ENCODE measurements at regions not wholly inside any gene's neighbourhood (a gene's known extent, or its start where the extent isn't known, plus 50 kb on each side); places are given as distances from the start of the nearest gene placed in this dataset.

DNA sequence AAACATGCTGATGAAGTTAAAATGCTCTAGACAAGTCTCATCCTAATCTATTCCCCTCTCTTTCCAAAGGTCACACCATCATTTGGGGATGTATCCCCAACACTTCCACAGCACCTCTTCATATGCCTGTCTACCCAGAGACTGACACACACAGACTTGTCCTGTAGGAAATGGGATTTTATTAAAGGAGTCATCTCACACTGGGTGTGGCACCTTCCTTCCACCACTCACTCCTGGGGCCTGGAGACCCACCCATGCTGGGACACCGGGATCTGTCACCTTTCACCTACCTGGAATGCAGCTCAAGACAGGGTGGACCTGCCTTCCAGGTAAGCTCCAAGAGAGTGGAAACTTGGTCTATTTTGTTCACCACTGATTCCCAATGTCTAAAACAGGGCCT, 99.4 kb upstream of the HAND1 start:
- no peak overlapping the region for H3K9ac ChIP-seq (replicated peaks in 1 of 4; ENCODE audit: extremely low read depth in 1 of 4, low read depth in 3 of 4, low read length in 3 of 4)
- H3K36me3 ChIP-seq (ENCODE audit: control insufficient read depth in 2 of 4, insufficient read depth in 4 of 4, low read length in 3 of 4), result no peaks in the 10 kb centered on the region
- POLR2A ChIA-PET (ENCODE audit: partially characterized antibody), result no interaction called here
- no peak overlapping the region for H2AFZ ChIP-seq (ENCODE audit: low read length)
- no peak overlapping the region for H2BK5ac ChIP-seq (ENCODE audit: low read depth, low read length)
- H3K27me3 ChIP-seq (replicated peaks in 1 of 4; ENCODE audit: control insufficient read depth in 3 of 4, extremely low read depth in 1 of 4, insufficient read depth in 3 of 4, low read length in 3 of 4), result peaks cover 0 to 4% (median 0%) of the 10 kb centered on the region in 4 experiments; a peak in 5 of 7 replicates
- H3K4me1 ChIP-seq (replicated peaks in 1 of 4; ENCODE audit: control insufficient read depth in 3 of 4, insufficient read depth in 4 of 4, low read length in 3 of 4), result peaks cover 0 to 2% (median 0%) of the 10 kb centered on the region in 4 experiments; a peak in 1 of 7 replicates
- H3K9me3 ChIP-seq (ENCODE audit: insufficient read depth in 2 of 2, low read depth in 1 of 2, low read length in 1 of 2), result no peaks in the 10 kb centered on the region
- H3K23me2 ChIP-seq (ENCODE audit: low read depth, low read length), result no peaks in the 10 kb centered on the region
- no peak overlapping the region for H2BK20ac ChIP-seq (ENCODE audit: low read length)
- no peak for DNase-seq (ENCODE audit: low read depth in 1 of 2, low spot score in 2 of 2)
- no peak overlapping the region for H4K91ac ChIP-seq (replicated peaks; ENCODE audit: insufficient read length, low read length)
- CTCF ChIA-PET (ENCODE audit: partially characterized antibody), result interaction anchor here (0.8 to 8.6 kb wide), 5 partner anchors 12 to 110 kb away, joined by 3 to 44 read pairs (median 4); no protein-coding TSS in a partner anchor
- no peak overlapping the region for H3K14ac ChIP-seq (ENCODE audit: insufficient read length)
- no peak overlapping the region for H3K56ac ChIP-seq (replicated peaks; ENCODE audit: insufficient read length, low read depth, low read length)
- H4K20me1 ChIP-seq (replicated peaks in 1 of 2; ENCODE audit: control insufficient read depth in 1 of 2, insufficient read depth in 2 of 2, low read length in 2 of 2), result no peaks in the 10 kb centered on the region
- H4K5ac ChIP-seq (ENCODE audit: insufficient read length, low read depth, low read length), result no peak overlapping the region
- 82% methylated on average over 1 of the region's 1 CpG; no CpG with 5 or more reads in 1 of the 2 experiments for WGBS, 2 experiments (ENCODE audit: extremely low coverage in 1 of 2, insufficient coverage in 1 of 2, insufficient read length in 1 of 2, insufficient replicate concordance in 2 of 2, low coverage in 1 of 2, low lambda C conversion rate in 2 of 2, missing lambda C conversion rate in 1 of 2)
- no peaks in the 10 kb centered on the region for H3K79me2 ChIP-seq (ENCODE audit: control insufficient read depth in 1 of 2, insufficient read depth in 2 of 2, low read length in 2 of 2)
- H2BK15ac ChIP-seq (ENCODE audit: low read length), result no peak overlapping the region
- no peak overlapping the region for H2BK120ac ChIP-seq (replicated peaks; ENCODE audit: low read depth, low read length)
- H2BK12ac ChIP-seq (ENCODE audit: low read depth, low read length), result no peak overlapping the region
- H3K18ac ChIP-seq (ENCODE audit: extremely low read depth, low read length), result no peak overlapping the region
- H4K8ac ChIP-seq (ENCODE audit: extremely low read depth, insufficient read depth, low read length), result no peak overlapping the region
- no peak overlapping the region for H3K27ac ChIP-seq (ENCODE audit: low read depth, low read length)
- no peak for FAIRE-seq
- no peak overlapping the region for H3K4me2 ChIP-seq (ENCODE audit: insufficient read depth in 1 of 2, low read depth in 2 of 2, low read length in 2 of 2)
- H2AK5ac ChIP-seq (ENCODE audit: low read depth, low read length), result no peak overlapping the region
- H3K4ac ChIP-seq (replicated peaks; ENCODE audit: insufficient read length, low read depth, low read length), result no peak overlapping the region
- no peak overlapping the region for H3K23ac ChIP-seq (ENCODE audit: insufficient read length)
- H3K4me3 ChIP-seq (ENCODE audit: extremely low read depth in 1 of 4, insufficient read depth in 2 of 4, low read depth in 3 of 4, low read length in 4 of 4), result no peak overlapping the region
- H3K79me1 ChIP-seq (ENCODE audit: low read depth, low read length), result no peaks in the 10 kb centered on the region
- no peak for TF ChIP-seq FOSL1 (IDR thresholded peaks at IDR 0.05; ENCODE audit: insufficient read depth, low read depth, low read length)
- no peak for TF ChIP-seq KDM4A (IDR thresholded peaks at IDR 0.05; ENCODE audit: low read depth, low read length, severe bottlenecking)
- no peak for TF ChIP-seq EGR1 (IDR thresholded peaks at IDR 0.05; ENCODE audit: borderline replicate concordance, low read depth, low read length)
- no peak for TF ChIP-seq CBX5 (IDR thresholded peaks at IDR 0.05; ENCODE audit: low read depth, low read length)
- no peak for TF ChIP-seq SRF (IDR thresholded peaks at IDR 0.05; ENCODE audit: low read depth, low read length)
- no peak for TF ChIP-seq CBX8 (IDR thresholded peaks at IDR 0.05; ENCODE audit: borderline replicate concordance, low read depth, low read length)
- no peak for TF ChIP-seq GTF2F1 (IDR thresholded peaks at IDR 0.05; ENCODE audit: borderline replicate concordance, low read depth, low read length)
- TF ChIP-seq ASH2L (IDR thresholded peaks at IDR 0.05; ENCODE audit: low read length), result no peak
